ENCODE measurements at regions not wholly inside any gene's neighbourhood (a gene's known extent, or its start where the extent isn't known, plus 50 kb on each side); places are given as distances from the start of the nearest gene placed in this dataset.

DNA sequence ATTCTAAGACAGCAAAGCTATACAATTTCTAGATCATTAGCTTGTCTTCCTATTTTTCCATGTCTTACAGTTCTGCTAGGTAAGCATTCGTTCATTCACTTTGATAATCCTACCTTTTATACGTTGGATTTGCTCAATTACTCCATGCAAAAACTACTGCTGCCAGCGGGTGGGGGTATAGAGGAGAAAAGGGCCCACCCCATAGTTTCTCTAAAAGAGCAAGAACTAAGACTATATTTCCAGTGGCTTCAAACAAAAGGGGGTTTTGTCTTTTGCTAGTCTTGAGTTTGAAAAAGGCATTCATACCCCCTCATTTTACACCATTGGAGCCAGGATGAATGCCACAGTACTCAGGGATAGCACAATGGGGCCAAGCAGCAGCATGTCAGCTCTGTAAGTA, 155.7 kb downstream of the WT1 start:
- Histone ChIP-seq H3K9ac (ENCODE audit: low read length) (no peak overlapping the region), H3K9me2 (replicated peaks; ENCODE audit: insufficient read depth, low read length) (no peaks in the 10 kb centered on the region), H3F3A (ENCODE audit: insufficient read depth, low read length) (no peaks in the 10 kb centered on the region), H3K36me3 (replicated peaks; ENCODE audit: insufficient read depth, low read length) (no peaks in the 10 kb centered on the region), H3K4me3 (ENCODE audit: low read length) (no peak overlapping the region), H4K20me1 (ENCODE audit: insufficient read depth, low read length) (no peaks in the 10 kb centered on the region), H2AFZ (ENCODE audit: low read length) (peak overlapping the region; percentile 59; the same call in 1 of the 2 replicates), H3K27me3 (replicated peaks; ENCODE audit: insufficient read depth, low read length) (no peaks in the 10 kb centered on the region), H3K9me3 (replicated peaks; ENCODE audit: insufficient read depth, low read length) (no peaks in the 10 kb centered on the region), H3K79me2 (ENCODE audit: low read length) (no peaks in the 10 kb centered on the region), H3K4me1 (ENCODE audit: low read length) (peaks cover 10% of the 10 kb centered on the region), H3K4me2 (ENCODE audit: low read depth, low read length) (peak overlapping the region; percentile 30; the same call in 1 of the 2 replicates), H3K27ac (ENCODE audit: low read length) (no peak overlapping the region)
- DNase-seq: no peak
- TF ChIP-seq, protein P1, sequence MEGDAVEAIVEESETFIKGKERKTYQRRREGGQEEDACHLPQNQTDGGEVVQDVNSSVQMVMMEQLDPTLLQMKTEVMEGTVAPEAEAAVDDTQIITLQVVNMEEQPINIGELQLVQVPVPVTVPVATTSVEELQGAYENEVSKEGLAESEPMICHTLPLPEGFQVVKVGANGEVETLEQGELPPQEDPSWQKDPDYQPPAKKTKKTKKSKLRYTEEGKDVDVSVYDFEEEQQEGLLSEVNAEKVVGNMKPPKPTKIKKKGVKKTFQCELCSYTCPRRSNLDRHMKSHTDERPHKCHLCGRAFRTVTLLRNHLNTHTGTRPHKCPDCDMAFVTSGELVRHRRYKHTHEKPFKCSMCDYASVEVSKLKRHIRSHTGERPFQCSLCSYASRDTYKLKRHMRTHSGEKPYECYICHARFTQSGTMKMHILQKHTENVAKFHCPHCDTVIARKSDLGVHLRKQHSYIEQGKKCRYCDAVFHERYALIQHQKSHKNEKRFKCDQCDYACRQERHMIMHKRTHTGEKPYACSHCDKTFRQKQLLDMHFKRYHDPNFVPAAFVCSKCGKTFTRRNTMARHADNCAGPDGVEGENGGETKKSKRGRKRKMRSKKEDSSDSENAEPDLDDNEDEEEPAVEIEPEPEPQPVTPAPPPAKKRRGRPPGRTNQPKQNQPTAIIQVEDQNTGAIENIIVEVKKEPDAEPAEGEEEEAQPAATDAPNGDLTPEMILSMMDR (IDR thresholded peaks at IDR 0.05; ENCODE audit: low read length): peak; percentile 9; the same call in 1 of the 2 replicates
- TF ChIP-seq EZH2 (optimal IDR thresholded peaks at IDR 0.05; ENCODE audit: low read depth, low read length): no peak

DNA sequence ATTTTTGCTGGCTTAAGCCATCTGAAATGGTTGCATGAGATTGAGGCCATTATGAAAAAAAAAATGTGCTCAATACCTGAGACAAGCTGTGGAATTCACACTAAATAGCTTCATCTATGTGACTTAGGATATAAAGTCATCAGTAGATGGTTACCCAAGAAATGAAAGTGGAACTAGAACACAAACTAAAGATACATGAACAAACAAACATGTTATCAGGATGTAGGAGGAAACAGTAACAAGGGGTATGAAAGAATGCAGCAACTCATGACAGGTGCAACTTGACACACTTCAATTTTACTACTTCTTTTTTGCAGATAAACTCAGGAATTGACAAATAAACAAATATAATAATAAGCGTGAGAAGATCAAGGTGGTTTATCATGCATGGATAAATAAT, 155.0 kb downstream of the WT1 start:
- H3K36me3 ChIP-seq (replicated peaks; ENCODE audit: insufficient read depth, low read length): no peaks in the 10 kb centered on the region
- TF ChIP-seq EZH2 (optimal IDR thresholded peaks at IDR 0.05; ENCODE audit: low read depth, low read length): no peak
- TF ChIP-seq EZH2phosphoT487 (IDR thresholded peaks at IDR 0.05; ENCODE audit: low read length): no peak
- TF ChIP-seq, protein P1 (IDR thresholded peaks at IDR 0.05; ENCODE audit: low read length): no peak
- peak; percentile 49 for DNase-seq
- H3K27me3 ChIP-seq (replicated peaks; ENCODE audit: insufficient read depth, low read length): no peaks in the 10 kb centered on the region
- H3K9me3 ChIP-seq (replicated peaks; ENCODE audit: insufficient read depth, low read length): no peaks in the 10 kb centered on the region
- H3K79me2 ChIP-seq (ENCODE audit: low read length): no peaks in the 10 kb centered on the region
- H4K20me1 ChIP-seq (ENCODE audit: insufficient read depth, low read length): no peaks in the 10 kb centered on the region
- H3K4me3 ChIP-seq (ENCODE audit: low read length): 0 out of 2 replicates have a peak overlapping the region, but pooled peaks have one; percentile 18
- H2AFZ ChIP-seq (ENCODE audit: low read length): peak overlapping the region; percentile 59; the same call in 1 of the 2 replicates
- H3K27ac ChIP-seq (ENCODE audit: low read length): no peak overlapping the region
- H3K9ac ChIP-seq (ENCODE audit: low read length): no peak overlapping the region
- H3K4me1 ChIP-seq (ENCODE audit: low read length): peaks cover 10% of the 10 kb centered on the region
- no peaks in the 10 kb centered on the region for H3K9me2 ChIP-seq (replicated peaks; ENCODE audit: insufficient read depth, low read length)
- no peaks in the 10 kb centered on the region for H3F3A ChIP-seq (ENCODE audit: insufficient read depth, low read length)
- peak overlapping the region; percentile 30; the same call in 1 of the 2 replicates for H3K4me2 ChIP-seq (ENCODE audit: low read depth, low read length)

DNA sequence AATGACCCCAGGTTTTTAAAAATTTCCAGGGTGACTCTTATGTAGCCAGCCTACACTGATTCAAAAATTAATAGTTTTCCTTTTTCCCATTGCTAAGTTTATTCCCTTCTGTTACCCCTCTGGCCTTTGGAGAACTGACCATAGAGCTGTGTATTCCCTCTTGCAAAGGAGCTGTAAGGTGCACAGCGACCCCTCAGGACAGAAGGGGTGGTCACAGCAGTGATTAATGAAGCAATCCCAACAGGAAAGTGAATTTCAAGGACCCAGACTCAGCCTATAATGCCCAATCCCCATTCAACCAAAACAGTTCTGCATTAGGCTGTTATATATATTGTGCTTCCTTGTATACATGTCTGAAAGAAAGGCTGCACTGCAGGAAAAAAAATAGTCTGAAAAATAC, 147.1 kb downstream of the WT1 start:
- Histone ChIP-seq H3K4me3 (ENCODE audit: low read length) (no peak overlapping the region), H3F3A (ENCODE audit: insufficient read depth, low read length) (no peaks in the 10 kb centered on the region), H3K27me3 (replicated peaks; ENCODE audit: insufficient read depth, low read length) (no peaks in the 10 kb centered on the region), H4K20me1 (ENCODE audit: insufficient read depth, low read length) (no peaks in the 10 kb centered on the region), H3K9ac (ENCODE audit: low read length) (no peak overlapping the region), H3K4me1 (ENCODE audit: low read length) (no peaks in the 10 kb centered on the region), H2AFZ (ENCODE audit: low read length) (no peak overlapping the region), H3K9me2 (replicated peaks; ENCODE audit: insufficient read depth, low read length) (no peaks in the 10 kb centered on the region), H3K36me3 (replicated peaks; ENCODE audit: insufficient read depth, low read length) (no peaks in the 10 kb centered on the region), H3K9me3 (replicated peaks; ENCODE audit: insufficient read depth, low read length) (no peaks in the 10 kb centered on the region), H3K27ac (ENCODE audit: low read length) (no peak overlapping the region), H3K79me2 (ENCODE audit: low read length) (no peaks in the 10 kb centered on the region), H3K4me2 (ENCODE audit: low read depth, low read length) (no peak overlapping the region)
- TF ChIP-seq, protein P1 (IDR thresholded peaks at IDR 0.05; ENCODE audit: low read length): peak; percentile 4; the same call in 1 of the 2 replicates
- no peak for TF ChIP-seq EZH2phosphoT487 (IDR thresholded peaks at IDR 0.05; ENCODE audit: low read length)
- no peak for DNase-seq

All from MM.1S (cell line).